ENCODE measurements at regions not wholly inside any gene's neighbourhood (a gene's known extent, or its start where the extent isn't known, plus 50 kb on each side); places are given as distances from the start of the nearest gene placed in this dataset.

DNA sequence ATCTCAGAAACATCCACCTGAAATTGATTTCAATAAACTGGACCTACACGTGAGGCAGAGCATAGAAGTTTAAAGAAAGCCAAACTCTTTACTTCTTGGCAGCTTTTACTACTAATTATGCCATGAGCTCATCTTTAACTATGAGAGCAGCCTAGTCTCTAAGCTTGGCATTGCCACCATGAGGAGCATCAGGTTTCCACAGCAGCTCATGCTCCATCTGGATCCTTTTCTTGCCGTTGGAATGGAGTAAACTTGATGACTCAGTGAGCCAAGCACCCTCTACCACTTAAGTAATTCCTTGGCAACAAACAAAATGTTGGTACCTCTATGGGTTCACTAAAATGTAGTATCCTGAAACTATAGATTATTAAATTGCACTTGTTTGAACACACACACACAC is 583.2 kb downstream of the EPHA3 start:
- TF ChIP-seq, protein P1, sequence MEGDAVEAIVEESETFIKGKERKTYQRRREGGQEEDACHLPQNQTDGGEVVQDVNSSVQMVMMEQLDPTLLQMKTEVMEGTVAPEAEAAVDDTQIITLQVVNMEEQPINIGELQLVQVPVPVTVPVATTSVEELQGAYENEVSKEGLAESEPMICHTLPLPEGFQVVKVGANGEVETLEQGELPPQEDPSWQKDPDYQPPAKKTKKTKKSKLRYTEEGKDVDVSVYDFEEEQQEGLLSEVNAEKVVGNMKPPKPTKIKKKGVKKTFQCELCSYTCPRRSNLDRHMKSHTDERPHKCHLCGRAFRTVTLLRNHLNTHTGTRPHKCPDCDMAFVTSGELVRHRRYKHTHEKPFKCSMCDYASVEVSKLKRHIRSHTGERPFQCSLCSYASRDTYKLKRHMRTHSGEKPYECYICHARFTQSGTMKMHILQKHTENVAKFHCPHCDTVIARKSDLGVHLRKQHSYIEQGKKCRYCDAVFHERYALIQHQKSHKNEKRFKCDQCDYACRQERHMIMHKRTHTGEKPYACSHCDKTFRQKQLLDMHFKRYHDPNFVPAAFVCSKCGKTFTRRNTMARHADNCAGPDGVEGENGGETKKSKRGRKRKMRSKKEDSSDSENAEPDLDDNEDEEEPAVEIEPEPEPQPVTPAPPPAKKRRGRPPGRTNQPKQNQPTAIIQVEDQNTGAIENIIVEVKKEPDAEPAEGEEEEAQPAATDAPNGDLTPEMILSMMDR (IDR thresholded peaks at IDR 0.05) = no peak
- no peak for TF ChIP-seq ETV6 (CRISPR knock-in tag; IDR thresholded peaks at IDR 0.05)
- no peak for TF ChIP-seq TP53 (CRISPR knock-in tag; IDR thresholded peaks at IDR 0.05)
- no peak for TF ChIP-seq SMAD3 (CRISPR knock-in tag; IDR thresholded peaks at IDR 0.05; ENCODE audit: borderline replicate concordance)
- no peak for TF ChIP-seq SMAD4 (CRISPR knock-in tag; IDR thresholded peaks at IDR 0.05)
- TF ChIP-seq, protein P2, sequence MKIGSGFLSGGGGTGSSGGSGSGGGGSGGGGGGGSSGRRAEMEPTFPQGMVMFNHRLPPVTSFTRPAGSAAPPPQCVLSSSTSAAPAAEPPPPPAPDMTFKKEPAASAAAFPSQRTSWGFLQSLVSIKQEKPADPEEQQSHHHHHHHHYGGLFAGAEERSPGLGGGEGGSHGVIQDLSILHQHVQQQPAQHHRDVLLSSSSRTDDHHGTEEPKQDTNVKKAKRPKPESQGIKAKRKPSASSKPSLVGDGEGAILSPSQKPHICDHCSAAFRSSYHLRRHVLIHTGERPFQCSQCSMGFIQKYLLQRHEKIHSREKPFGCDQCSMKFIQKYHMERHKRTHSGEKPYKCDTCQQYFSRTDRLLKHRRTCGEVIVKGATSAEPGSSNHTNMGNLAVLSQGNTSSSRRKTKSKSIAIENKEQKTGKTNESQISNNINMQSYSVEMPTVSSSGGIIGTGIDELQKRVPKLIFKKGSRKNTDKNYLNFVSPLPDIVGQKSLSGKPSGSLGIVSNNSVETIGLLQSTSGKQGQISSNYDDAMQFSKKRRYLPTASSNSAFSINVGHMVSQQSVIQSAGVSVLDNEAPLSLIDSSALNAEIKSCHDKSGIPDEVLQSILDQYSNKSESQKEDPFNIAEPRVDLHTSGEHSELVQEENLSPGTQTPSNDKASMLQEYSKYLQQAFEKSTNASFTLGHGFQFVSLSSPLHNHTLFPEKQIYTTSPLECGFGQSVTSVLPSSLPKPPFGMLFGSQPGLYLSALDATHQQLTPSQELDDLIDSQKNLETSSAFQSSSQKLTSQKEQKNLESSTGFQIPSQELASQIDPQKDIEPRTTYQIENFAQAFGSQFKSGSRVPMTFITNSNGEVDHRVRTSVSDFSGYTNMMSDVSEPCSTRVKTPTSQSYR (CRISPR knock-in tag; IDR thresholded peaks at IDR 0.05) = no peak
- no peak for TF ChIP-seq IRF2 (CRISPR knock-in tag; IDR thresholded peaks at IDR 0.05; ENCODE audit: borderline replicate concordance, low read depth)
- TF ChIP-seq, protein P3, sequence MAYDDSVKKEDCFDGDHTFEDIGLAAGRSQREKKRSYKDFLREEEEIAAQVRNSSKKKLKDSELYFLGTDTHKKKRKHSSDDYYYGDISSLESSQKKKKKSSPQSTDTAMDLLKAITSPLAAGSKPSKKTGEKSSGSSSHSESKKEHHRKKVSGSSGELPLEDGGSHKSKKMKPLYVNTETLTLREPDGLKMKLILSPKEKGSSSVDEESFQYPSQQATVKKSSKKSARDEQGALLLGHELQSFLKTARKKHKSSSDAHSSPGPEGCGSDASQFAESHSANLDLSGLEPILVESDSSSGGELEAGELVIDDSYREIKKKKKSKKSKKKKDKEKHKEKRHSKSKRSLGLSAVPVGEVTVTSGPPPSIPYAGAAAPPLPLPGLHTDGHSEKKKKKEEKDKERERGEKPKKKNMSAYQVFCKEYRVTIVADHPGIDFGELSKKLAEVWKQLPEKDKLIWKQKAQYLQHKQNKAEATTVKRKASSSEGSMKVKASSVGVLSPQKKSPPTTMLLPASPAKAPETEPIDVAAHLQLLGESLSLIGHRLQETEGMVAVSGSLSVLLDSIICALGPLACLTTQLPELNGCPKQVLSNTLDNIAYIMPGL (CRISPR knock-in tag; IDR thresholded peaks at IDR 0.05) = no peak
- no peak for TF ChIP-seq SOX15 (CRISPR knock-in tag; IDR thresholded peaks at IDR 0.05)
- no peak for TF ChIP-seq CREB1 (CRISPR knock-in tag; IDR thresholded peaks at IDR 0.05)
- TF ChIP-seq ZNF416 (CRISPR knock-in tag; IDR thresholded peaks at IDR 0.05) = no peak
- TF ChIP-seq KAT7 (CRISPR knock-in tag; IDR thresholded peaks at IDR 0.05; ENCODE audit: borderline replicate concordance) = no peak
- TF ChIP-seq, protein P4, sequence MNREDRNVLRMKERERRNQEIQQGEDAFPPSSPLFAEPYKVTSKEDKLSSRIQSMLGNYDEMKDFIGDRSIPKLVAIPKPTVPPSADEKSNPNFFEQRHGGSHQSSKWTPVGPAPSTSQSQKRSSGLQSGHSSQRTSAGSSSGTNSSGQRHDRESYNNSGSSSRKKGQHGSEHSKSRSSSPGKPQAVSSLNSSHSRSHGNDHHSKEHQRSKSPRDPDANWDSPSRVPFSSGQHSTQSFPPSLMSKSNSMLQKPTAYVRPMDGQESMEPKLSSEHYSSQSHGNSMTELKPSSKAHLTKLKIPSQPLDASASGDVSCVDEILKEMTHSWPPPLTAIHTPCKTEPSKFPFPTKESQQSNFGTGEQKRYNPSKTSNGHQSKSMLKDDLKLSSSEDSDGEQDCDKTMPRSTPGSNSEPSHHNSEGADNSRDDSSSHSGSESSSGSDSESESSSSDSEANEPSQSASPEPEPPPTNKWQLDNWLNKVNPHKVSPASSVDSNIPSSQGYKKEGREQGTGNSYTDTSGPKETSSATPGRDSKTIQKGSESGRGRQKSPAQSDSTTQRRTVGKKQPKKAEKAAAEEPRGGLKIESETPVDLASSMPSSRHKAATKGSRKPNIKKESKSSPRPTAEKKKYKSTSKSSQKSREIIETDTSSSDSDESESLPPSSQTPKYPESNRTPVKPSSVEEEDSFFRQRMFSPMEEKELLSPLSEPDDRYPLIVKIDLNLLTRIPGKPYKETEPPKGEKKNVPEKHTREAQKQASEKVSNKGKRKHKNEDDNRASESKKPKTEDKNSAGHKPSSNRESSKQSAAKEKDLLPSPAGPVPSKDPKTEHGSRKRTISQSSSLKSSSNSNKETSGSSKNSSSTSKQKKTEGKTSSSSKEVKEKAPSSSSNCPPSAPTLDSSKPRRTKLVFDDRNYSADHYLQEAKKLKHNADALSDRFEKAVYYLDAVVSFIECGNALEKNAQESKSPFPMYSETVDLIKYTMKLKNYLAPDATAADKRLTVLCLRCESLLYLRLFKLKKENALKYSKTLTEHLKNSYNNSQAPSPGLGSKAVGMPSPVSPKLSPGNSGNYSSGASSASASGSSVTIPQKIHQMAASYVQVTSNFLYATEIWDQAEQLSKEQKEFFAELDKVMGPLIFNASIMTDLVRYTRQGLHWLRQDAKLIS (CRISPR knock-in tag; IDR thresholded peaks at IDR 0.05; ENCODE audit: borderline replicate concordance) = no peak

All from WTC11 (cell line).